ENCODE measurements at regions not wholly inside any gene's neighbourhood (a gene's known extent, or its start where the extent isn't known, plus 50 kb on each side); places are given as distances from the start of the nearest gene placed in this dataset.

- TF ChIP-seq CTCF (IDR thresholded peaks at IDR 0.05; ENCODE audit: extremely low read depth in 1 of 2, insufficient read depth in 1 of 2, low read depth in 1 of 2, low read length in 2 of 2): no peak
- no peak for TF ChIP-seq JUN (IDR thresholded peaks at IDR 0.05; ENCODE audit: borderline replicate concordance, insufficient read depth, insufficient read length, low read depth)
- TF ChIP-seq EZH2 (IDR thresholded peaks at IDR 0.05; ENCODE audit: borderline replicate concordance, low read depth, low read length, severe bottlenecking): no peak
- TF ChIP-seq MYC (IDR thresholded peaks at IDR 0.05; ENCODE audit: low read depth, low read length): no peak
- no peak for TF ChIP-seq POLR2A (IDR thresholded peaks at IDR 0.05; ENCODE audit: low read depth, low read length)
Observed at GRCh38 chr6:105564121-105564902, 161.4 kb upstream of the PREP start.
